Peyer's patch (tissue), 4 donors: ENCODE measurements at regions not wholly inside any gene's neighbourhood (a gene's known extent, or its start where the extent isn't known, plus 50 kb on each side); places are given as distances from the start of the nearest gene placed in this dataset.

ENCODE experiments used
- DNase-seq, 3 donors: peaks; one replicate each; pipeline ENCODE4 v3.0.0-alpha.2; 2017 to 2019
- H3K27ac ChIP-seq, 4 donors: fragments of 200-600 bp; sonication (generic); one replicate each; pipeline ENCODE4 v1.5.1; 2016 to 2019
- H3K27me3 ChIP-seq, 2 donors: fragments of 200-600 bp; sonication (generic); one replicate each; pipeline ENCODE4 v1.5.1; 2019
- H3K36me3 ChIP-seq, 3 donors: fragments of 200-600 bp; sonication (generic); one replicate each; pipeline ENCODE4 v1.5.1; 2016 to 2019
- H3K4me1 ChIP-seq, 4 donors: fragments of 200-600 bp; sonication (generic); one replicate each; pipeline ENCODE4 v1.5.1; 2016 to 2019
- H3K4me3 ChIP-seq, 4 donors: fragments of 200-600 bp; sonication (generic); 1 replicate in 3 of 4; 2 replicates in 1 of 4; pipeline ENCODE4 v1.5.1; 2016 to 2019; ENCODE audit warnings: mild to moderate bottlenecking in 1 of 4
- H3K9me3 ChIP-seq, 4 donors: fragments of 200-600 bp; sonication (generic); one replicate each; pipeline ENCODE4 v1.5.1; 2016 to 2019; ENCODE audit warnings: mild to moderate bottlenecking in 1 of 4
- POLR2A ChIP-seq, 2 donors: fragments of 450-650 bp; IDR thresholded peaks; one replicate each; pipeline ENCODE4 v1.5.1; 2017; ENCODE audit warnings: antibody characterized with exemption in 2 of 2, mild to moderate bottlenecking in 2 of 2, moderate library complexity in 2 of 2
- TF ChIP-seq, protein P1 (sequence below), 6 experiments: fragments of 450-650 bp in 4 of 6; fragments of 200-600 bp in 2 of 6; sonication (generic) in 1 of 6; IDR thresholded peaks; one replicate each; pipeline ENCODE4 v1.5.1; 2017 to 2019; ENCODE audit warnings: antibody characterized with exemption in 6 of 6, mild to moderate bottlenecking in 3 of 6, moderate library complexity in 1 of 6

DNA sequence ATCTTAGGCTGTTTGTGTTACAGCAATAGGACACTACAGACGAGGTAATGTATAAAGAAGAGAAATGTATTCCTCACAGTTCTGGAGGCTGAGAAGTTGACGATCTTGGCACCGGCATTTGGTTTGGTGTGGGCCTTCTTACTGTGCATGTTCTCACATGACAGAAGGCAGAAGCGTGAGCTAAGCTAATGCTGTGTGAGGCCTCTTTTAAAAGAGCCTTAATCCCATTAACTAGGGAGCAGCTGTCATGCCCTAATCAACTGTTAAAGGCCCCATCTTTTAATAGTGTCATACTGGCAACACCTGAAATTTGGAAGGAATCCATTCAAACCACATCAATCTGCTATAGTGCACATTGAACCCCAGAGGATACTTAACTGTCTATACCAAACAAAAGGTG is 992.9 kb downstream of the GALC start:
- no peaks in the 10 kb centered on the region for H3K4me1 ChIP-seq
- no peak for DNase-seq
- no peaks in the 10 kb centered on the region for H3K27me3 ChIP-seq
- no peaks in the 10 kb centered on the region for H3K9me3 ChIP-seq
- no peak overlapping the region for H3K27ac ChIP-seq
- H3K36me3 ChIP-seq: no peaks in the 10 kb centered on the region
- no peak for TF ChIP-seq POLR2A (IDR thresholded peaks at IDR 0.05)
- TF ChIP-seq, protein P1, sequence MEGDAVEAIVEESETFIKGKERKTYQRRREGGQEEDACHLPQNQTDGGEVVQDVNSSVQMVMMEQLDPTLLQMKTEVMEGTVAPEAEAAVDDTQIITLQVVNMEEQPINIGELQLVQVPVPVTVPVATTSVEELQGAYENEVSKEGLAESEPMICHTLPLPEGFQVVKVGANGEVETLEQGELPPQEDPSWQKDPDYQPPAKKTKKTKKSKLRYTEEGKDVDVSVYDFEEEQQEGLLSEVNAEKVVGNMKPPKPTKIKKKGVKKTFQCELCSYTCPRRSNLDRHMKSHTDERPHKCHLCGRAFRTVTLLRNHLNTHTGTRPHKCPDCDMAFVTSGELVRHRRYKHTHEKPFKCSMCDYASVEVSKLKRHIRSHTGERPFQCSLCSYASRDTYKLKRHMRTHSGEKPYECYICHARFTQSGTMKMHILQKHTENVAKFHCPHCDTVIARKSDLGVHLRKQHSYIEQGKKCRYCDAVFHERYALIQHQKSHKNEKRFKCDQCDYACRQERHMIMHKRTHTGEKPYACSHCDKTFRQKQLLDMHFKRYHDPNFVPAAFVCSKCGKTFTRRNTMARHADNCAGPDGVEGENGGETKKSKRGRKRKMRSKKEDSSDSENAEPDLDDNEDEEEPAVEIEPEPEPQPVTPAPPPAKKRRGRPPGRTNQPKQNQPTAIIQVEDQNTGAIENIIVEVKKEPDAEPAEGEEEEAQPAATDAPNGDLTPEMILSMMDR (IDR thresholded peaks at IDR 0.05): no peak
- no peak overlapping the region for H3K4me3 ChIP-seq

DNA sequence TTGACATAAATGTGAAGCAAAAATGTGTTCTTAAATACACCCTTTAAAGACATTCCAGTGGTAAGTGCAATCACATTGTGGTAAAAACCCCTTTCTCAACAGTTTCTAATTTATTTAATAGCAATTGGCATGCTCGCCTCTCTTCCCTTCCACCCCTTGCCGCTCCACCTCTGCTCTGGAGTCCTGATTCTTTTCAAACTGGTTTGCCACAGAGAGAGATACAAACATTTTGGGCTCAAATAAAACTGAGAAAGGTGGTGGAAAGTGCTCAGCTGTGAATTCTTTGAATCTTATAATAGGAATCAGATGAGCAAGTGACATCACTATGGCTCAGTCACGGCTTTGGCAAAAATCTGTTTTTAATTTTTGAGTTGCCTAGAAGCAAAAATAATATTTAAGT is 993.9 kb downstream of the GALC start:
- Histone ChIP-seq H3K9me3 (no peaks in the 10 kb centered on the region), H3K27ac (no peak overlapping the region), H3K4me1 (no peaks in the 10 kb centered on the region), H3K27me3 (no peaks in the 10 kb centered on the region), H3K36me3 (no peaks in the 10 kb centered on the region), H3K4me3 (no peak overlapping the region)
- no peak for TF ChIP-seq POLR2A (IDR thresholded peaks at IDR 0.05)
- TF ChIP-seq, protein P1 (IDR thresholded peaks at IDR 0.05): no peak
- no peak for DNase-seq

DNA sequence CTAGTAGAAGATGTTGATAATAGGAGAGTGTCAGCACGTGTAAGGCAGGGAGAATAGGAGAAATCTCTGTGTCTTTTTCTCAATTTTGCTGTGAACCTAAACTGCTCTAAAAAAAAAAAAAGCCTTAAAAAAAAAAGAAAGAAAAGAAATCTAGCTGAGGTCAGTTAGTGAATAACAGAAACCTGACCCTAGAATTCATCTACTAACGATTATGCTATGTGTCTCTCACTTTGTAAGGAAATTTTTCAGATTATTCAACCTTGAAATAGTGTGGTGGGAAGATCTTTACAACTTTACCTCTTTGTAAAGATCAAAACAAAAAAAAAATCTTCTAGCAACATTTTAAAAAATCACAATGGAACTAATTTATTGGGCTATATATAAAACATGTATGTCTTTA is 995.7 kb downstream of the GALC start:
- no peak for DNase-seq
- Histone ChIP-seq H3K4me1 (no peaks in the 10 kb centered on the region), H3K27me3 (no peaks in the 10 kb centered on the region), H3K27ac (no peak overlapping the region), H3K4me3 (no peak overlapping the region), H3K36me3 (no peaks in the 10 kb centered on the region), H3K9me3 (no peaks in the 10 kb centered on the region)
- no peak for TF ChIP-seq POLR2A (IDR thresholded peaks at IDR 0.05)
- TF ChIP-seq, protein P1 (IDR thresholded peaks at IDR 0.05): no peak

DNA sequence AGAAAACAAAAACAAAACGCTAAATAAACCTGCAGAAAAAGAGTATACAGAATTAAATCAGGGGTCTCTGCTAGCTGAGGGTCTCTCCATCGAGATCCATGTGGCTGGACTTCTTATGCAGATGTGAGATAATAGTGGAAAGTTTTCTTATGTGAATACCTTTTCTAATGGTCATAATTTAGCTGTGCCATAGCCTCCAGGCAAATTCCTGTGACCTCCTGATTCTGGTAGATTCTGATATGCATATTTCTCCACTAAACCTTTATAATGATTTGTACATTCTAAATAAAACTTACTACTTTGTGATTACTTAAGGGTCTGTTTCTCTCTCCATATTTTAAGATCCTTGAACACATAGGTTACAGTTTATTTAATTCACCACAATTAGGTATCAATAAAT is 1002.6 kb downstream of the GALC start:
- no peak overlapping the region for H3K4me3 ChIP-seq
- H3K9me3 ChIP-seq: peaks cover 0 to 2% (median 0%) of the 10 kb centered on the region in 4 donors
- no peak for DNase-seq
- no peak overlapping the region for H3K27ac ChIP-seq
- H3K4me1 ChIP-seq: no peaks in the 10 kb centered on the region
- H3K27me3 ChIP-seq: no peaks in the 10 kb centered on the region
- no peaks in the 10 kb centered on the region for H3K36me3 ChIP-seq
- no peak for TF ChIP-seq POLR2A (IDR thresholded peaks at IDR 0.05)
- TF ChIP-seq, protein P1 (IDR thresholded peaks at IDR 0.05): no peak

DNA sequence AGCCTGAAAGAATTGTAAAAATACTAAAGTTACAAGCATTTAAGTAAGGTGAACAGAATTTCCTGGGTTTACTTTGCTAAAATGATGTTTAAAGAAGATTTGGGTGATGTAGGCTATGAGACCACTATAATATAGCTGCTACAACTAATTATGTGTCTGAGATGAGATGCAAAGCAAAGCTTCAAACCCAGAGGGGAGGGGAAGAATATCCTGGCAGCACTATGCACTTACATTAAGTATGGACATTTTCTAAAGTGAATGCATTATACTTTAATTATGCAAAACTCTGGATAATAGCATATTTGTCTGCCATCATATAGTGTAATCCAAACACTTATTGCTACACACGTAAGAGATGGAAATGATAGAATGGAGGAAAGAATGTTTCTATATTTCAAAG is 1003.7 kb downstream of the GALC start:
- H3K9me3 ChIP-seq: peaks cover 0 to 2% (median 0%) of the 10 kb centered on the region in 4 donors
- H3K36me3 ChIP-seq: no peaks in the 10 kb centered on the region
- no peaks in the 10 kb centered on the region for H3K27me3 ChIP-seq
- no peaks in the 10 kb centered on the region for H3K4me1 ChIP-seq
- no peak for DNase-seq
- no peak overlapping the region for H3K27ac ChIP-seq
- no peak overlapping the region for H3K4me3 ChIP-seq
- TF ChIP-seq, protein P1 (IDR thresholded peaks at IDR 0.05): no peak
- TF ChIP-seq POLR2A (IDR thresholded peaks at IDR 0.05): no peak

DNA sequence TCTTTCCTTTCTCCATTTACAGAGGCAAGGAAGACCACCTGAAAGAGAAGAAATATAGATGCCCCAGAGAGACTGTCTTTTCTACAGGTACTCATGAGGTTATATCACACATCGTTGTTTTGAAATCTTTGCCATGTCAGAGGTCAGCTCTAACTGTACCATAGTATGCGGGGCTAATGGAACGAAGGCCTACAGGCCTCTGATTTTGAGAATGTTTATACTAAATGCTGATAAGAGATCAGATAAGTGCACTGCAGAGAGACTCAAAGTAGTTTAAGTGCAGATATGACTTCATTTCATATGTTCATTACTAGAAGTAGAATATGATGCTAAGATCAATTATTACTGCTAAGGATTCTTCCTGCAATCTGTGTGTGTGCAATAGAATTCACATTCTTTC is 1005.0 kb downstream of the GALC start:
- DNase-seq: no peak
- no peaks in the 10 kb centered on the region for H3K4me1 ChIP-seq
- TF ChIP-seq, protein P1 (IDR thresholded peaks at IDR 0.05): no peak
- TF ChIP-seq POLR2A (IDR thresholded peaks at IDR 0.05): no peak
- H3K4me3 ChIP-seq: no peak overlapping the region
- H3K27me3 ChIP-seq: no peaks in the 10 kb centered on the region
- no peak overlapping the region for H3K27ac ChIP-seq
- no peaks in the 10 kb centered on the region for H3K36me3 ChIP-seq
- H3K9me3 ChIP-seq: peaks cover 0 to 2% (median 0%) of the 10 kb centered on the region in 4 donors
